Spleen (tissue), 7 donors: ENCODE measurements at regions not wholly inside any gene's neighbourhood (a gene's known extent, or its start where the extent isn't known, plus 50 kb on each side); places are given as distances from the start of the nearest gene placed in this dataset.

Experiments
- CTCF ChIP-seq, 11 experiments: fragments of 200-600 bp in 7 of 11; fragments of 450-650 bp in 4 of 11; sonication (generic) in 4 of 11; IDR thresholded peaks in 8 of 11; conservative IDR thresholded peaks in 3 of 11; 1 replicate in 7 of 11; 2 replicates in 4 of 11; pipeline versions ENCODE4 v1.4.0 to v1.8.0; 2016 to 2021; ENCODE audit warnings: antibody characterized with exemption in 11 of 11, inconsistent platforms in 4 of 11, mild to moderate bottlenecking in 1 of 11
- POLR2A ChIP-seq, 3 donors: fragments of 450-650 bp; IDR thresholded peaks; one replicate each; pipeline ENCODE4 v1.5.1; 2017; ENCODE audit warnings: antibody characterized with exemption in 3 of 3, mild to moderate bottlenecking in 1 of 3
- donor health status: DM: no; HTN: no; CAD: no; lungs with moderate emphysema.
- donor health status: DM: no; HTN: no; CAD: no.
- donor health status: DM: no; HTN: no; CAD: no.

DNA sequence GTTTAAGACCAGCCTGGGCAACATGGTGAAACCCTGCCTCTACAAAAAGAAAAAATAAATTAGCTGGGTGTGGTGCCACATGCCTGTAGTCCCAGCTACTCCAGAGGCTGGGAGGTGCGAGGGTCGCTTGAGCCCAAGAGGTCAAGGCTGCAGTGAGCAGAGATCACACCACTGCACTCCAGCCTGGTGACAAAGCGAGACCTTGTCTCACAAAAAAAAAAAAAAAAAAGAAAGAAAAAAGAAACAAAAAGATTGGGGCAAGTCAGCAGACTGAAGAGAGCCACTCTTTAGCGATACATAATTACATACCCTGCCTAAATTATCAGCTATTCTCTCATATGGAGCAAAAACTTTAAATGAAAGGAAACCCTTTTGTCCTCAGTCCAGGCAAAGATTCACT lies 53.6 kb upstream of the MAP3K13 start:
- TF ChIP-seq CTCF (IDR thresholded peaks at IDR 0.05 in 8 of 11, conservative IDR thresholded peaks at IDR 0.05 in 3 of 11) = no peak
- TF ChIP-seq POLR2A (IDR thresholded peaks at IDR 0.05) = no peak
